Smooth muscle cell (in vitro differentiated cells): ENCODE measurements at regions not wholly inside any gene's neighbourhood (a gene's known extent, or its start where the extent isn't known, plus 50 kb on each side); places are given as distances from the start of the nearest gene placed in this dataset.

Experiments
- DNase-seq: peaks from one replicate; lab custom pipeline; 2025; ENCODE audit not compliant: unreplicated experiment; lab: John Stamatoyannopoulos, UW
- H2AFZ ChIP-seq: fragments of 200-600 bp; sonication (generic); 2 replicates; pipeline ENCODE4 v1.6.0; 2016; ENCODE audit warnings: antibody characterized with exemption, low read depth, mild to moderate bottlenecking
- H3F3A ChIP-seq: fragments of 200-600 bp; sonication (generic); 2 replicates; pipeline ENCODE4 v1.6.0; 2017; ENCODE audit warnings: antibody characterized with exemption, low read depth
- H3K27ac ChIP-seq: fragments of 200-600 bp; sonication (generic); 2 replicates; pipeline ENCODE4 v1.5.1; 2016; ENCODE audit warnings: low read depth, mild to moderate bottlenecking
- H3K27me3 ChIP-seq: fragments of 200-600 bp; sonication (generic); 2 replicates; pipeline ENCODE4 v1.6.1; 2016; ENCODE audit warnings: low read depth, mild to moderate bottlenecking
- H3K36me3 ChIP-seq: fragments of 200-600 bp; sonication (generic); 2 replicates; pipeline ENCODE4 v1.5.1; 2016; ENCODE audit warnings: low read depth
- H3K4me1 ChIP-seq: fragments of 200-600 bp; sonication (generic); 2 replicates; pipeline ENCODE4 v1.5.1; 2016; ENCODE audit warnings: low read depth
- H3K4me2 ChIP-seq: fragments of 200-600 bp; sonication (generic); 2 replicates; pipeline ENCODE4 v1.6.0; 2016; ENCODE audit warnings: mild to moderate bottlenecking
- H3K4me3 ChIP-seq: fragments of 200-600 bp; sonication (generic); 2 replicates; pipeline ENCODE4 v1.5.1; 2016; ENCODE audit warnings: mild to moderate bottlenecking
- H3K79me2 ChIP-seq: fragments of 200-600 bp; sonication (generic); 2 replicates; pipeline ENCODE4 v1.6.0; 2016; ENCODE audit warnings: low read depth, mild to moderate bottlenecking
- H3K9ac ChIP-seq: fragments of 200-600 bp; sonication (generic); 2 replicates; pipeline ENCODE4 v1.6.0; 2016; ENCODE audit warnings: low read depth
- H3K9me3 ChIP-seq: fragments of 200-600 bp; sonication (generic); replicated peaks from 2 replicates; pipeline ENCODE4 v1.5.1; 2016; ENCODE audit warnings: low read depth
- H4K20me1 ChIP-seq: fragments of 200-600 bp; sonication (generic); 2 replicates; pipeline ENCODE4 v1.6.0; 2016; ENCODE audit warnings: low read depth
- WGBS: methylation state at CpG from one replicate; pipeline ENCODE4 v1.1.7; 2016; ENCODE audit warnings: low lambda C conversion rate; 5-methylcytosine and 5-hydroxymethylcytosine counted together
- TF ChIP-seq, protein P1 (sequence below): fragments of 200-600 bp; sonication (generic); IDR thresholded peaks from 2 replicates; pipeline ENCODE4 v1.5.1; 2017; ENCODE audit warnings: borderline replicate concordance, mild to moderate bottlenecking, antibody characterized with exemption; ENCODE audit not compliant: insufficient read depth, poor library complexity, severe bottlenecking

- Histone ChIP-seq H2AFZ (peak overlapping the region; percentile 37), H3K9ac (no peak overlapping the region), H3K36me3 (no peaks in the 10 kb centered on the region), H4K20me1 (no peaks in the 10 kb centered on the region), H3K27me3 (no peaks in the 10 kb centered on the region), H3K79me2 (no peaks in the 10 kb centered on the region), H3K4me3 (no peak overlapping the region), H3K4me2 (no peak overlapping the region), H3K4me1 (peaks cover 31% of the 10 kb centered on the region), H3K27ac (no peak overlapping the region), H3K9me3 (no peaks in the 10 kb centered on the region), H3F3A (no peaks in the 10 kb centered on the region)
- no peak for DNase-seq
- 70% methylated on average over 1 of the region's 1 CpG for WGBS
- TF ChIP-seq, protein P1, sequence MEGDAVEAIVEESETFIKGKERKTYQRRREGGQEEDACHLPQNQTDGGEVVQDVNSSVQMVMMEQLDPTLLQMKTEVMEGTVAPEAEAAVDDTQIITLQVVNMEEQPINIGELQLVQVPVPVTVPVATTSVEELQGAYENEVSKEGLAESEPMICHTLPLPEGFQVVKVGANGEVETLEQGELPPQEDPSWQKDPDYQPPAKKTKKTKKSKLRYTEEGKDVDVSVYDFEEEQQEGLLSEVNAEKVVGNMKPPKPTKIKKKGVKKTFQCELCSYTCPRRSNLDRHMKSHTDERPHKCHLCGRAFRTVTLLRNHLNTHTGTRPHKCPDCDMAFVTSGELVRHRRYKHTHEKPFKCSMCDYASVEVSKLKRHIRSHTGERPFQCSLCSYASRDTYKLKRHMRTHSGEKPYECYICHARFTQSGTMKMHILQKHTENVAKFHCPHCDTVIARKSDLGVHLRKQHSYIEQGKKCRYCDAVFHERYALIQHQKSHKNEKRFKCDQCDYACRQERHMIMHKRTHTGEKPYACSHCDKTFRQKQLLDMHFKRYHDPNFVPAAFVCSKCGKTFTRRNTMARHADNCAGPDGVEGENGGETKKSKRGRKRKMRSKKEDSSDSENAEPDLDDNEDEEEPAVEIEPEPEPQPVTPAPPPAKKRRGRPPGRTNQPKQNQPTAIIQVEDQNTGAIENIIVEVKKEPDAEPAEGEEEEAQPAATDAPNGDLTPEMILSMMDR: no peak
These were observed 147.5 kb downstream of the TSEN15 start for GRCh38 chr1:184199036-184199435.

DNA sequence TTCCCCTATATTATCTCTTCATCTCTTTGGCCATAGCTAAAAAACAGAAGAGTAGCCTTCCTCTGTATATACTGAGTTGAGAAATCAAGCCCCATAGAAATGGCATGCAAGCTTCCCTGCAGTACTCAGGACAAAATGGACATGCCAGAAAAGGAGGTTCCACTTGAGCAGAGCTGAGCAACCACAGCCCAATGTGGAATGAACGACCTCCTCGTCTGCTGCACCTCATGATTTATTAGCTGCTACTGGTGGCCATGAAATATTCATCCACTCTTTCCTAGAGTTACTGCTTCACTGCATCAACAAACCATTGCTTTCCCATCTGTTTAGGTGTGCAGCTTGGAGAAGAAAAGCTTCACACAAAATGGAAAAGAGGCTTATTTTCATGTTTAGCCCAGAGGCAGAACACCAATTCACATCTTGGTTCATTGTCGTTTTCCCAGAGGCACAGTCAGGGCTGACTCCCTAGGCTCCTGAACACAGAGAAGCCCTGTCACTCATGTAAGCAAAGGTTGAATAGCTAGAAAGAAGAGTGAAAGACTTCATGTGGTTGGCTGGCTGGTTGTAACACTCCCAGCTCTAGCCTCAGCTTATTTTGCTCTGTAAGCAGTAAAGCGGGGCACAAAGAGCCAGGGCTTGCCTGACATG lies 148.0 kb downstream of the TSEN15 start:
- TF ChIP-seq, protein P1: no peak
- Histone ChIP-seq H3K4me1 (peaks cover 31% of the 10 kb centered on the region), H3K36me3 (no peaks in the 10 kb centered on the region), H3K27me3 (no peaks in the 10 kb centered on the region), H3K4me3 (no peak overlapping the region), H3K4me2 (no peak overlapping the region), H3K9me3 (no peaks in the 10 kb centered on the region), H4K20me1 (no peaks in the 10 kb centered on the region), H2AFZ (peak overlapping the region; percentile 37), H3K79me2 (no peaks in the 10 kb centered on the region), H3K9ac (no peak overlapping the region), H3F3A (no peaks in the 10 kb centered on the region), H3K27ac (no peak overlapping the region)
- 82% methylated on average over 4 of the region's 4 CpGs for WGBS
- no peak for DNase-seq

DNA sequence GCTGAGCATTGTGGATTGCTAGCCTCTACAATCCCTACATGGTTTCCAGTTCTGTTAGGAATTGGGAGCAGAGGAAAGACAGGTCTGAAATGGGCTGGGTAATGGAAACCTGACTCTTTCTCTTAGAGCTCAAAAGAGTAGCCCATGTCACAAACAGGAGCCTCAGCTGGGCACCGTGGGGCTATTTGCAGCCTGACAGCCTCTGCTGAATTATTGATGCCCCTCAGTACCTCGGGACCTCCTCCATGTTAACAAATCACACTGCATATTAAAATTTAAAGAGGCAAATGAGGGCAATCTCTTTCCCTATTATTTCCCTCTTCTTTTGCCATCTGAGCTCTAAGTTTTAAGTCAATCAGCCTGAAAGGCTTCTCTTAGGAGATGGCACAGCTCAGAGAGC lies 157.1 kb downstream of the TSEN15 start:
- Histone ChIP-seq H2AFZ (no peak overlapping the region), H3K27ac (no peak overlapping the region), H3K4me2 (no peak overlapping the region), H3K27me3 (no peaks in the 10 kb centered on the region), H4K20me1 (no peaks in the 10 kb centered on the region), H3K4me3 (no peak overlapping the region), H3K9ac (no peak overlapping the region), H3K79me2 (no peaks in the 10 kb centered on the region), H3K9me3 (no peaks in the 10 kb centered on the region), H3F3A (no peaks in the 10 kb centered on the region), H3K36me3 (no peaks in the 10 kb centered on the region), H3K4me1 (no peaks in the 10 kb centered on the region)
- TF ChIP-seq, protein P1: no peak
- DNase-seq: no peak
- 80% methylated on average over 2 of the region's 2 CpGs for WGBS

- Histone ChIP-seq H3K27me3 (no peaks in the 10 kb centered on the region), H3K4me2 (no peak overlapping the region), H3K9ac (no peak overlapping the region), H3K79me2 (no peaks in the 10 kb centered on the region), H3K9me3 (no peaks in the 10 kb centered on the region), H3K4me1 (no peaks in the 10 kb centered on the region), H3K4me3 (no peak overlapping the region), H4K20me1 (no peaks in the 10 kb centered on the region), H2AFZ (no peak overlapping the region), H3F3A (no peaks in the 10 kb centered on the region), H3K36me3 (no peaks in the 10 kb centered on the region), H3K27ac (no peak overlapping the region)
- WGBS: 91% methylated on average over 2 of the region's 2 CpGs
- TF ChIP-seq, protein P1: no peak
- no peak for DNase-seq
These were observed 158.5 kb downstream of the TSEN15 start for GRCh38 chr1:184210031-184210430.
